Hepatic stellate cell (primary cell): ENCODE measurements at regions not wholly inside any gene's neighbourhood (a gene's known extent, or its start where the extent isn't known, plus 50 kb on each side); places are given as distances from the start of the nearest gene placed in this dataset.
"Not testable (repeated sequence)": the region's sequence is repeated elsewhere in the genome, so short reads cannot be mapped to it uniquely, and the experiment has no call there.

Experiments used
- DNase-seq: peaks from one replicate; pipeline ENCODE4 v3.0.0; 2011; ENCODE audit warnings: low spot score

DNA sequence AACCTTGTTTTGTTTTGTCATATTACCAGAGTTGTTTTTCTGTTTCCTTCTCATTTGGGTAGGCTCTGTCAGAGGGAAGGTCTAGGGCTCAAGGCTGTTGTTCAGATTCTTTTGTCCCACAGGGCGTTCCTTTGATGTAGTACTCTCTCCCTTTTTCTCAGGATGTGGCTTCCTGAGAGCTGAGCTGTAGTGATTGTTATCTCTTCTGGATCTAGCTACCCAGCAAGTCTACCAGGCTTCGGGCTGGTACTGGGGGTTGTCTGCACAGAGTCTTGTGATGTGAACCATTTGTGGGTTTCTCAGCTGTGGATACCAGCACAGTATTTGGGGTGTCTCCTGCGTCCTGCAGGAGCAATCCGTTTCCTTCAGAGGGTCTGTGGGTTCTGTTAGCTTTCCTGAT is 74.2 kb upstream of the GNG12 start:
- not testable (repeated sequence) for DNase-seq

DNA sequence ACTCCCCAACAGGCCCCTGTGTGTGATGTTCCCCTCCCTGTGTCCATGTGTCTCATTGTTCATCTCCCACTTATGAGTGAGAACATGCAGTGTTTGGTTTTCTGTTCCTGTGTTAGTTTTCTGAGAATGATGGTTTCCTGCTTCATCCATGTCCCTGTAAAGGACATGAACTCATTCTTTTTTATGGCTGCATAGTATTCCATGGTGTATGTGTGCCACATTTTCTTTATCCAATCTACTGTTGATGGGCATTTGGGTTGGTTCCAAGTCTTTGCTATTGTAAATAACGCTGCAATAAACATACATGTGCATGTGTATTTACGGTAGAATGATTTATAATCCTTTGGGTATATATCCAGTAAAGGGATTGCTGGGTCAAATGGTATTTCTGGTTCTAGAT is 72.7 kb upstream of the GNG12 start:
- DNase-seq, result not testable (repeated sequence)

DNA sequence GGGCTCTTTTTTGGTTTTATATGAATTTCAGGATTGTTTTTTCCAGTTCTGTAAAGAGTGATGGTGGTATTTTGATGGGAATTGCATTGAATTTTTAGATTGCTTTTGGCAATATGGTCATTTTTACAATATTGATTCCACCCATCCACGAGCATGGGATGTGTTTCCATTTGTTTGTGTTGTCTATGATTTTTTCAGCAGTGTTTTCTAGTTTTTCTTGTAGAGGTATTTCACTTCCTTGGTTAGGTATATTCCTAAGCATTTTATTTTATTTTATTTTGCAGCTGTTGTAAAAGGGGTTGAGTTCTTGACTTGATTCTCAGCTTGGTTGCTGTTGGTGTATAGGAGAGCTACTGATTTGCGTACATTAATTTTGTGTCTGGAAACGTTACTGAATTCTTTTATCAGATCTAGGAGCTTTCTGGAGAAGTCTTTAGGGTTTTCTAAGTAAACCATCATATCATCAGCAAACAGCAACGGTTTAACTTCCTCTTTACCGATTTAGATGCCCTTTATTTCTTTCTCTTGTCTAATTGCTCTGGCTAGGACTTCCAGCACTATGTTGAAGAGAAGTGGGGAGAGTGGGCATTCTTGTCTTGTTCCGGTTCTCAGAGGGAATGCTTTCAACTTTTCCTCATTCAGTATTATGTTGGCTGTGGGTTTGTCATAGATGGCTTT is 69.4 kb upstream of the GNG12 start:
- DNase-seq, result not testable (repeated sequence)

DNA sequence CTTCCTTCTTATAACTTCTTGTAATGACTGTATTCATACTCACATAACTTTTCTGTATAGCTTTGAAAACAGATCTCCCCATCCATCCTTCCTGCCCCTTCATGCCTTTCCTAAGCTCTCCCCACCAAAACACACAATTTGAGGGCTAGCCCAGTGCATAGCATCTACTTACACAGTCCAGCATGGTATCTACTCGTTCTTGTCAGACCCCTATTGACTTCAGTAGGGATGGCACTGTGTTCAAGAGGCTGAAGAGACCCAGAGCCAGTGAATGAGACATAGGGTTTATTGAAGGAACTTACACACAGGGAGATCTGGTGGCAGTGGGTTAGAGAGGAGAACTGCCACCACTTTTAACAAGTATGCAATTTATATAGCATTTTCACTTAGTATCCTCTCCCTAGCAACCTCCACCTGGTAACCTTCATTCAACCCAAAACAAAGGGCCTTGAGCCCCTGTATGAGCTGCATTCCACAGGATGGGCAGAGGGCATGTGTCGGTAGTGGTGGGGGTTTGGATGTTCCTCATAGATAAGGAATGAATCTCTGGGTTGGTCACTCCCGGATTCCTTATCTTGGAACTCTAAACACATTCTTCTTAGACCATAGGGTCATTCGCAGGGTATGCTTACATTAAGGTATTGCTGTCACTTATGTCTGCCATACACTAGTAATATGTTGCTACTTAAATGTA is 64.9 kb upstream of the GNG12 start:
- no peak for DNase-seq

GRCh38 chr1:67897270-67897949 is 64.1 kb upstream of the GNG12 start:
- DNase-seq, result peak; percentile 4

DNA sequence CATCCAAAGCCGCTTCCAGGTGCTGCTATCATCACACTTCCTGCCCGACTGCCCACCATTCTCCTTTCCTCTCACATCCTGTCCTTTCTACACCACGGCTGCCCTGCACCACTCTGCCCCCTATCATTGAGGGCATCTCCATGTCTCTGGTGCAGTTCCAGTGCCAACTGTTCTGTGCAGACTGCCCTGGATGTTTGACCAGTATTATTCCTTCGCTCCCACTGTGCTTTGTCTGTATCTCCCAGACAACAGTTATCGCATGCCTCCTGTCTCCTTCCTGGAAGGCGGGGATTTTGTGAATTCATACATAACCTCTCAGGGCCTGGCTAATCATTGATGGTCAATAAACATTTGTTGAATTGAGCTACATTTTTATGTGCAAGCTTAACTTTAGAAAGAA is 63.6 kb upstream of the GNG12 start:
- no peak for DNase-seq

- no peak for DNase-seq
These were observed 61.9 kb upstream of the GNG12 start for GRCh38 chr1:67894981-67895735.

- DNase-seq, result no peak
These were observed 59.8 kb upstream of the GNG12 start for GRCh38 chr1:67893126-67893495.

DNA sequence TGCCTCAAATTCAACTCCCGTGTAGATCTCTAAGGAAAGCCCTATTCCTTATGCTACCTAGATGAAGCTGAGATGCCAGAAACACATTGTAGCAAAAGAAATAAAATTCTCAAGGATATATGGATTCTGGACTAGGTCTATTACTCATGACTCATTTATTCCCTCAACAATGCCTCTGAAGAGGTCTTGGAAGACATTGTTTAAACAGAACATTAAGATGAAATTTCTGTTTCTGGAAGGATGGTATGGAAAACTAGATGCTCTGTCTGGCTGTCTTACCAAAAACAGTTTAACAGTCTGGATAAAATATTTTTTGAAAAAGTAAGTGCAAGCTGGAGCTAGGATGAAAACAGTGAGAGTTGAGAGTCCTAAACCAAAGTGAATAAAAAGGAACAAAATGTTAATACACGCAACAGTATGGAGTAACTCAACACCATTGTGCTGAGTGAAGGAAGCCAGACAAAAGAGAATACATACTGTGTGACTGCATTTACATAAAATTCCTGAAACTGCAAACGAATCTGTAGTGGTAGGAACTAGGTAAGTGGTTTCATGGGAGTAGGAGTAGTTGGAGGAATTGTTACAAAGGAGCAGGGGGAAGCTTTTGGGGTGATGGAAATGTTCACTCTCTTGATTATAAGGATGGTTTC is 59.3 kb upstream of the GNG12 start:
- DNase-seq, result no peak

DNA sequence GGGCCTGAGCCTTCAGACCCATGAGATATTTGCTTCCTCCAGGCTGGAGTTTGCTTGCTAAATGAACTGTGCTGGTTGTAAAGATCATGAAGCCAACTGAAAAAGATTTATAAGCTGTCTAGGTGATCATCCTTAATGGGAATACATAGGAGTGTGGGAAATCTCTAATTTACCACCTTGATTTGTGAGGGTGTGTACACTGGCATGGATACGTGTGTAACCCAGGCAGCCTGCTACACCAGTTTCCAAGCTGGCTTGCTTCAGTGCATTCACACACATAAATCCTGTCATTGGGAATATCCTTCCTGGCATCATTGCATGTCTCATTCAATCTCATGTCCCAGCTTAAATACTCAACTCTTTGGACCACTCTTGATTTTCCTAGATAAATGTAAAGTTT is 57.6 kb upstream of the GNG12 start:
- DNase-seq, result no peak

GRCh38 chr1:67889953-67890567 is 56.8 kb upstream of the GNG12 start:
- peak; percentile 61 for DNase-seq

GRCh38 chr1:67889466-67889865 is 56.2 kb upstream of the GNG12 start:
- DNase-seq, result no peak

GRCh38 chr1:67888216-67889106 is 55.2 kb upstream of the GNG12 start:
- DNase-seq, result peak; percentile 6

GRCh38 chr1:67887146-67887545 is 53.9 kb upstream of the GNG12 start:
- no peak for DNase-seq

DNA sequence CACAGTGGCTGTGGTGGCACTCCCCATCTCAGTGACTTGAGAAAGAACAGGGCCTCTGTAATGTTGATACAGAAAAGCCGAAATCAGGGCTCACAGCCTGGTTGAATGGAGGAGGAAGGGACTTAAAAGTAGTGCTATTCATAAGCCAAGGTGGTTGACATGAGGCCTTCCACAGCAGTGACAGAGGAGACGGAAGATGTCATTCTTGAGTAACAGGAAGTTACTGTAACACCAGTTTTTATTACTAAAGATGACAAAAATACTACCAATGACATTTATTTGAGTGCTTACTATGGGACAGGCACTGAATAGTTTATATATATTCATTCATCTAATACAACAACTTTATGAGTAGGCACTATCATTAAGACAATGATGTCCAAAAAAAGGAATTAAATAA is 52.8 kb upstream of the GNG12 start:
- no peak for DNase-seq

DNA sequence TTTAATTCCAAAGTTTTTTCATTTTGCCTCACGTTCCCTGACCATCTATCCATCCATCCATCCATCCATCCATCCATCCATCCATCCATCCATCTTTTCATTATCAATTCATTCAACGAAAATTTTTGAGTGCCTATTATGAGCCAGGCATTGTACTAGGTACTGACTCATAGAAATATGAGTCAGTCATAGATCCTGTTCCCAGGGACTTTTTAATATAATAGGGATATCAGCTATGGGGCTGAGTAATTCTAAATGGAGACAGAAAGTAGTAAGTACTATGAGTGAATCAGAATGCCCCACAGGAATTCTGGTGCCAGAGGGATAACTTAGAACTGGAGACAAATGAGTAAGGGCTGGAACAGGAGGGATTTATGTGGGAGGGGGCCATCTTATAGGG is 49.8 kb upstream of the GNG12 start:
- DNase-seq, result no peak
